HL-60 (cell line): ENCODE measurements at regions not wholly inside any gene's neighbourhood (a gene's known extent, or its start where the extent isn't known, plus 50 kb on each side); places are given as distances from the start of the nearest gene placed in this dataset.

Experiments
- POLR2AphosphoS5 ChIP-seq: IDR thresholded peaks from 2 replicates; pipeline ENCODE4 v1.6.1; 2012; ENCODE audit warnings: low read depth
- SPI1 ChIP-seq: IDR thresholded peaks from 2 replicates; pipeline ENCODE4 v1.6.1; 2012; ENCODE audit warnings: low read depth, mild to moderate bottlenecking, borderline replicate concordance
- TF ChIP-seq, protein P1 (sequence below): IDR thresholded peaks from one replicate; pipeline ENCODE4 v1.5.1; 2011; ENCODE audit warnings: low read length, control low read depth, inconsistent platforms; ENCODE audit not compliant: insufficient read depth
- TF ChIP-seq, protein P2 (sequence below): IDR thresholded peaks from 2 replicates; pipeline ENCODE4 v1.6.1; 2012; ENCODE audit warnings: low read depth; ENCODE audit not compliant: insufficient replicate concordance

DNA sequence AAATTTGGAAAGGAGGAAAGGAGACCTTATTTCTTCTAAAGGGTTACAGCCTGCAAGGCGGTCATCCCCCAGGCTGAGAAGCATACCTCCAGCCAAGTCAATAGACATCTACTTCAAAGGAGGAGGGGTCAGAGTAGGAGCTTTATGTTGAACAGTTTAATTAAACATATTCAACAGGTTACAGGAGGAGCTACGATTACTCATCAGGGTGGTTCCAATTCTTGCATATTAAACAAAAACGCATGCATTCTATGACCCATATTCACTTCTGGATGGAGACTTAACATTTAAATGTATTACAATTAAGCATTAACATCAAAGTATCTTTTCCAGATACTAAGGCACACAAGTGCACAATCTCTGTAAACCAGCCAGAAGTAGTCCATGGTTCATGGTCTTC lies 1955.0 kb downstream of the PCDH9 start:
- no peak for TF ChIP-seq POLR2AphosphoS5
- TF ChIP-seq SPI1, result no peak
- TF ChIP-seq, protein P1, sequence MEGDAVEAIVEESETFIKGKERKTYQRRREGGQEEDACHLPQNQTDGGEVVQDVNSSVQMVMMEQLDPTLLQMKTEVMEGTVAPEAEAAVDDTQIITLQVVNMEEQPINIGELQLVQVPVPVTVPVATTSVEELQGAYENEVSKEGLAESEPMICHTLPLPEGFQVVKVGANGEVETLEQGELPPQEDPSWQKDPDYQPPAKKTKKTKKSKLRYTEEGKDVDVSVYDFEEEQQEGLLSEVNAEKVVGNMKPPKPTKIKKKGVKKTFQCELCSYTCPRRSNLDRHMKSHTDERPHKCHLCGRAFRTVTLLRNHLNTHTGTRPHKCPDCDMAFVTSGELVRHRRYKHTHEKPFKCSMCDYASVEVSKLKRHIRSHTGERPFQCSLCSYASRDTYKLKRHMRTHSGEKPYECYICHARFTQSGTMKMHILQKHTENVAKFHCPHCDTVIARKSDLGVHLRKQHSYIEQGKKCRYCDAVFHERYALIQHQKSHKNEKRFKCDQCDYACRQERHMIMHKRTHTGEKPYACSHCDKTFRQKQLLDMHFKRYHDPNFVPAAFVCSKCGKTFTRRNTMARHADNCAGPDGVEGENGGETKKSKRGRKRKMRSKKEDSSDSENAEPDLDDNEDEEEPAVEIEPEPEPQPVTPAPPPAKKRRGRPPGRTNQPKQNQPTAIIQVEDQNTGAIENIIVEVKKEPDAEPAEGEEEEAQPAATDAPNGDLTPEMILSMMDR, result no peak
- TF ChIP-seq, protein P2, sequence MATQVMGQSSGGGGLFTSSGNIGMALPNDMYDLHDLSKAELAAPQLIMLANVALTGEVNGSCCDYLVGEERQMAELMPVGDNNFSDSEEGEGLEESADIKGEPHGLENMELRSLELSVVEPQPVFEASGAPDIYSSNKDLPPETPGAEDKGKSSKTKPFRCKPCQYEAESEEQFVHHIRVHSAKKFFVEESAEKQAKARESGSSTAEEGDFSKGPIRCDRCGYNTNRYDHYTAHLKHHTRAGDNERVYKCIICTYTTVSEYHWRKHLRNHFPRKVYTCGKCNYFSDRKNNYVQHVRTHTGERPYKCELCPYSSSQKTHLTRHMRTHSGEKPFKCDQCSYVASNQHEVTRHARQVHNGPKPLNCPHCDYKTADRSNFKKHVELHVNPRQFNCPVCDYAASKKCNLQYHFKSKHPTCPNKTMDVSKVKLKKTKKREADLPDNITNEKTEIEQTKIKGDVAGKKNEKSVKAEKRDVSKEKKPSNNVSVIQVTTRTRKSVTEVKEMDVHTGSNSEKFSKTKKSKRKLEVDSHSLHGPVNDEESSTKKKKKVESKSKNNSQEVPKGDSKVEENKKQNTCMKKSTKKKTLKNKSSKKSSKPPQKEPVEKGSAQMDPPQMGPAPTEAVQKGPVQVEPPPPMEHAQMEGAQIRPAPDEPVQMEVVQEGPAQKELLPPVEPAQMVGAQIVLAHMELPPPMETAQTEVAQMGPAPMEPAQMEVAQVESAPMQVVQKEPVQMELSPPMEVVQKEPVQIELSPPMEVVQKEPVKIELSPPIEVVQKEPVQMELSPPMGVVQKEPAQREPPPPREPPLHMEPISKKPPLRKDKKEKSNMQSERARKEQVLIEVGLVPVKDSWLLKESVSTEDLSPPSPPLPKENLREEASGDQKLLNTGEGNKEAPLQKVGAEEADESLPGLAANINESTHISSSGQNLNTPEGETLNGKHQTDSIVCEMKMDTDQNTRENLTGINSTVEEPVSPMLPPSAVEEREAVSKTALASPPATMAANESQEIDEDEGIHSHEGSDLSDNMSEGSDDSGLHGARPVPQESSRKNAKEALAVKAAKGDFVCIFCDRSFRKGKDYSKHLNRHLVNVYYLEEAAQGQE, result no peak
